ENCODE measurements at regions not wholly inside any gene's neighbourhood (a gene's known extent, or its start where the extent isn't known, plus 50 kb on each side); places are given as distances from the start of the nearest gene placed in this dataset.
A peak's percentile ranks its signal among the peaks of the same experiment; 100 is the strongest.
"Not testable (repeated sequence)": the region's sequence is repeated elsewhere in the genome, so short reads cannot be mapped to it uniquely, and the experiment has no call there.

DNA sequence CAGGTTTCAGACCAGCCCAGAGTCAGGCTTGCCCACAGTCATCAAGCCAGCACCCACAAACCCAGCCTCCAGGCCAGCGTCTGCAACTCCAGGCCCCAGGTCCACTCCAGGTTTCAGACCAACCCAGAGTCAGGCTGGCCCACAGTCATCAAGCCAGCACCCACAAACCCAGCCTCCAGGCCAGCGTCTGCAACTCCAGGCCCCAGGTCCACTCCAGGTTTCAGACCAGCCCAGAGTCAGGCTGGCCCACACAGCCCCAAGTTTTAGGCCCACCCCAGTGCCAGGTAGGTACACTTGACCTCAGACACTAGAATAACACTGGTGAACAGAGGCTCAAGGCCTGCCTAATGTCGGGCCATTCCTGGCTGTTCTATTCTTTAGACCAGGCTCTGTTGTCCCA lies 1877.0 kb downstream of the PCDH9 start:
- not testable (repeated sequence) for H3K36me3 ChIP-seq (ENCODE audit: control insufficient read depth, insufficient read depth, low read length); H3K9me3 ChIP-seq (replicated peaks; ENCODE audit: control insufficient read depth, low read depth, low read length); H3K4me3 ChIP-seq (ENCODE audit: low read length); H3K4me1 ChIP-seq (ENCODE audit: control insufficient read depth, insufficient read depth, low read length); H3K27ac ChIP-seq (ENCODE audit: low read length); H3K27me3 ChIP-seq (ENCODE audit: control insufficient read depth, insufficient read depth, low read length); DNase-seq
- 76% methylated on average over 2 of the region's 3 CpGs for WGBS (ENCODE audit: insufficient coverage)

DNA sequence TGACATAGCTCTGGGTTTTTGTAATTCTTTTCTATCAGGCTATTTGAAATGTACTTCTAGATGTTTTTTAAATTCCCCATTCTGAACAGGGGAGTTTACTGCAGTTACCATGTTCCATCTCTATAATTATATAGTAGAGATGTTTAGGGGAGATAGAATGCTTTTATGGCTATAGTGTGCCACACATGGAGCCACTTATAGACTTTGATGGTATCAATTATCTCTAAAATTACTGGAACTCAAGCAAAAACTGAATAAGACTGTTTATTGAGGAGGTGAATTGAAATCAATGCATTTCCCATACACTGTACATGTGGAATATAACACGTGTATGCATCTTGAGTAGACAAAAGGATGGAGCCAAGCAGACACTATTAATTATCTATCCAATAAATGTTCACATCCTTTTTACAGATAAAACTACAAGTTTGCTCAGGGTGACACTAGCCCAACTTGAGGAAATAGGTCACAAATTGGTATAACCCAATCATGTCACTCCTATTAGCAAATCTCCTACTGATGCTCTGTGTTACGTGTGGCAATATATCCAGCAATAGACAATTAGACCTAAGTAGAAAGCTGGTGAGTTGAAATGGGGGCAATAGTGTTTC lies 1882.6 kb downstream of the PCDH9 start:
- Histone ChIP-seq H3K27me3 (ENCODE audit: control insufficient read depth, insufficient read depth, low read length) (no peaks in the 10 kb centered on the region), H3K27ac (ENCODE audit: low read length) (no peak overlapping the region), H3K4me1 (ENCODE audit: control insufficient read depth, insufficient read depth, low read length) (no peaks in the 10 kb centered on the region), H3K9me3 (replicated peaks; ENCODE audit: control insufficient read depth, low read depth, low read length) (no peaks in the 10 kb centered on the region), H3K36me3 (ENCODE audit: control insufficient read depth, insufficient read depth, low read length) (no peaks in the 10 kb centered on the region), H3K4me3 (ENCODE audit: low read length) (no peak overlapping the region)
- no CpG with 5 or more reads among the region's 2 CpGs for WGBS (ENCODE audit: insufficient coverage)
- DNase-seq = no peak

DNA sequence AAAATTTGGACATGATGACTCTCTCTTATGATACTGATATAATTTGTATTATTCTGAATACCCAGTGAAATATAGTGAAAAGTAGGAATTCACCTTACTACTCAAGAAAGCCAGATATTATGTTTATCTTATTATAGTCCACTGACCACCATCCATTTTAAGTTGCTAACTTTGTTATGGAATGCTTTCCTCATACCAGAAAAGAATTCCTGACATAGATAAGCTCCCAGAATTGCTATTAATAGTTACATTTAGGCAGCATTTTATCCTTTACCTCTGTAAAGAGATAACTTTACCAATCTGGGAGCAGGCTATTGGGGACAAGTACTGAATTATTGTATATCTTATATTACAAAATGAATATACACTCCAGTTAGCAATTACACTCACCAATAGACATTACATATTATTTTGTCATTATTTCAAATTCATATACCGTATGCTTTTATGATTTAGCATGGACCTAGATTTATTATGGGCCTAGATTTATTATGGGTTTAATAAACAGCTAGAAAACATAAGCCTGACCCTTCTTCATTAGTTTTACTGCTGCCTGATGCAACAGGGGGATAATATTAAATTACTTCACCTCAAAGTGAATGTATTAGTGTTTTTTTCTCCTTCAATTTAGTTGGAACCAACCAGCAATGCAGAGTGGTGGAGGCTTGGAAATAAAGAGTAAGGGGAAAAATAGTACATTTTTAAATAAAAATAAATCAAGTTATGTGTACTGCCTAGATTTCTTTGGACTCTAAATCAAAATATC lies 1886.1 kb downstream of the PCDH9 start:
- H3K9me3 ChIP-seq (replicated peaks; ENCODE audit: control insufficient read depth, low read depth, low read length) = no peaks in the 10 kb centered on the region
- H3K36me3 ChIP-seq (ENCODE audit: control insufficient read depth, insufficient read depth, low read length) = no peaks in the 10 kb centered on the region
- no peaks in the 10 kb centered on the region for H3K4me1 ChIP-seq (ENCODE audit: control insufficient read depth, insufficient read depth, low read length)
- no peak overlapping the region for H3K27ac ChIP-seq (ENCODE audit: low read length)
- H3K27me3 ChIP-seq (ENCODE audit: control insufficient read depth, insufficient read depth, low read length) = no peaks in the 10 kb centered on the region
- no peak overlapping the region for H3K4me3 ChIP-seq (ENCODE audit: low read length)
- no peak for DNase-seq
- WGBS (ENCODE audit: insufficient coverage) = no CpG with 5 or more reads among the region's 1 CpG

DNA sequence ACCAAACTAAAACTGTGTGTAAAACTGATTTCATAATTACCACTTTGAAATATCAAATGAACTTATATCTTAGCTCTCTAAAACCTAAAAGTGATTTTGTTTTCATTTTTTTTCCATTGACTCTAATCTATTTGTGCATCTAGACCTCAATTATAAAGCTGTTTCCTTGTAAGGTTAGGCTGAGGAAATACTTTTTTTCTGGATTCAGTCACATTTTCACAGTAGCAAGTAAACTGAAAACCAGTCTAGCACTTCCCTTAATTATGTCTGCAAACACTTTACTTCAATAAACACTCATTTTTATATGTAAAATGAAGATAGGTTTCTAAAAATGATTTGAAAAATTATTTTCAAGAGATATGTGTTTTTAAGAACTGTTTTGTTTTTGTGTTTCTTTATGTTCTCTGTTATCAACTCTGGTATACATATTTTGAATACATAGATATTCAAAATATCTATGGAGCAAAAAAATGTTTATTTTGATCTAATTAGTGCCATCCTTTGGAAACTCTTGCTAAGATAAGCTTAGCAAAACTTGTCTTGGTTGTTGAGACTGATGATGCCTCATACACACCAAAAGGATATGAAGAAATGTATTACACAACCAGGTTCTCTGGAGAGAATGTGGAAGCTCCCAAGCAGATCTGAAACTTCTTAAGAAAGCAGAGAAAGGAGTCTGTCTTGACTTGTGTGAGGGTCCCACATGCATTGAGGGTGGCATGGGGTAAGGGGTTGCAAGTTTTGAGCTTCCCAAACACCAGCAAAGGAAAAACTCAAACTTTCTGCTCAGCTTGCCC lies 1887.4 kb downstream of the PCDH9 start:
- DNase-seq = no peak
- Histone ChIP-seq H3K27me3 (ENCODE audit: control insufficient read depth, insufficient read depth, low read length) (no peaks in the 10 kb centered on the region), H3K4me3 (ENCODE audit: low read length) (no peak overlapping the region)

DNA sequence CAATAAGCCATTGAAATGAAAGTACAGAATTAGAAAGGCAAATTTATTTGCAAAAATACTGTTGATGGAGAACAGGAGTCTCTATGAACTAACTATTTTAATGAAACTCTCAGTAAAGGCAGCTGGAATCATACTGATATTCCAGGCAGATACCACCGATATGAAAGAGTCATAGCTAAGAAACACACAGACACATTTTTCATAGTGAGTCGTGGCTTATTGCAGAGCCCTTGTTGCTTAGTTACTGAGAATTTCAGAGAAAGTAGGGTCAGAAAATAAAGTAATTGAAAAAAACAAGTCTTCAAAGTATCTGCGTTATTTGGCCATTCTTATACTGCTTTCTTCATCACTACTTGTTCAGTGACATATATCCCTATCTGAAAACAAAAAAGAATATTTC lies 1890.9 kb downstream of the PCDH9 start:
- H3K4me1 ChIP-seq (ENCODE audit: control insufficient read depth, insufficient read depth, low read length) = peaks cover 4% of the 10 kb centered on the region
- DNase-seq = no peak
- WGBS (ENCODE audit: insufficient coverage) = no CpG with 5 or more reads among the region's 3 CpGs

More for the DNA sequence above, 1887.4 kb downstream of the PCDH9 start:
- no peaks in the 10 kb centered on the region for H3K4me1 ChIP-seq (ENCODE audit: control insufficient read depth, insufficient read depth, low read length)
- H3K9me3 ChIP-seq (replicated peaks; ENCODE audit: control insufficient read depth, low read depth, low read length) = no peaks in the 10 kb centered on the region
- no peaks in the 10 kb centered on the region for H3K36me3 ChIP-seq (ENCODE audit: control insufficient read depth, insufficient read depth, low read length)
- no peak overlapping the region for H3K27ac ChIP-seq (ENCODE audit: low read length)

DNA sequence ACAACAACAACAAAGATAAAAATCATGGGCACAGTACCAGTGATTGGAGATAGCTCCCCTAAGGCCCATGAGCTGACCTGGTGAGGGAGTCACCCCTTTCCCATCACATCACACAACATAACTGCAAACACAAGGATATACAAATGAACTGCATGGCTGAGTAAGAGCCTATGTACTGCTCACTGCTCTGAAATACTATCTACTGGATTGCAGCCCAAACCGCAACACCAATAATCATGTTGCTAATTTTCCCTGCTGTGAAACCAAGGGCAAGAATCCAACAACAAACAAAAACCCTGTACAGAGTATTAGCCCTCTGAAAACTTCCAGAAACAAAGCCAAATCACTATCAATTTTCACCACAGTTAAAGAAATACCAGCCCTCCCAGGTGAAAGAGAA lies 1893.2 kb downstream of the PCDH9 start:
- no peak overlapping the region for H3K4me3 ChIP-seq (ENCODE audit: low read length)
- no peaks in the 10 kb centered on the region for H3K9me3 ChIP-seq (replicated peaks; ENCODE audit: control insufficient read depth, low read depth, low read length)
- H3K27ac ChIP-seq (ENCODE audit: low read length) = no peak overlapping the region
- WGBS (ENCODE audit: insufficient coverage) = 88% methylated on average over 1 of the region's 1 CpG
- DNase-seq = peak; percentile 14
- H3K4me1 ChIP-seq (ENCODE audit: control insufficient read depth, insufficient read depth, low read length) = peaks cover 4% of the 10 kb centered on the region
- no peaks in the 10 kb centered on the region for H3K36me3 ChIP-seq (ENCODE audit: control insufficient read depth, insufficient read depth, low read length)
- H3K27me3 ChIP-seq (ENCODE audit: control insufficient read depth, insufficient read depth, low read length) = no peaks in the 10 kb centered on the region

More for the DNA sequence above, 1890.9 kb downstream of the PCDH9 start:
- Histone ChIP-seq H3K27me3 (ENCODE audit: control insufficient read depth, insufficient read depth, low read length) (no peaks in the 10 kb centered on the region), H3K27ac (ENCODE audit: low read length) (no peak overlapping the region), H3K36me3 (ENCODE audit: control insufficient read depth, insufficient read depth, low read length) (no peaks in the 10 kb centered on the region), H3K4me3 (ENCODE audit: low read length) (no peak overlapping the region), H3K9me3 (replicated peaks; ENCODE audit: control insufficient read depth, low read depth, low read length) (no peaks in the 10 kb centered on the region)

DNA sequence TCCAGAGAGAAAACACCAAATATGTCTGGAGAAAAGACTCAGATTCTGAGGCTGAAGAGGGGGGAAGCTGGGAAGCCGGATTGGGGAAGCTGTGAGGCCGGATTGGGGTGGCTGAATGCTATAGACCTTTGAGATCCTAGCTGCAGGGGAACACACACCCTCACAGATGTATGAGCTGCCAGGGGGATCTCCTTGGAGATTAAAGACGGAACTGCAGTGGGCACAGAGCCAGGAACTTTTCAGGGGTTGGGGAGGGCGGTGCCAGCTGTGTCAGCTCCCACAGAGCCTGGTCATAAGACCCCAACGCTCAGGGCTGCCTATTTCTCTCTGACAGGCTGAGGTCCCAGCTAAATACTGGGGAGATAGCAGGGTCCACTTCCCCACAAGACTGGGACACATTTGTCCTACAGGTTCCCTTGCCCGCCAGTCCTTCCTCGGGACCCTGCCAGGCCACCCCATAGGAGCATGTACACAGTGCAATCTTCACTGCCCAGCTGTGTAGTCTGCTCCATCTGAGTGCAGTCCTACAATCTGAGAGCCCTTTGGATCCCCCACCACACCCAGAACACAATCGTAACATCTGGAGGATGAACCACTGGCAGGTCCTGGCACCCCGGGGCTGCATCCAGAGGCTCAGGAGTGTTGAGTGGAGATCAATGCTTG lies 1893.9 kb downstream of the PCDH9 start:
- WGBS (ENCODE audit: insufficient coverage) = 79% methylated on average over 7 of the region's 9 CpGs
- Histone ChIP-seq H3K27ac (ENCODE audit: low read length) (no peak overlapping the region), H3K9me3 (replicated peaks; ENCODE audit: control insufficient read depth, low read depth, low read length) (no peaks in the 10 kb centered on the region), H3K36me3 (ENCODE audit: control insufficient read depth, insufficient read depth, low read length) (no peaks in the 10 kb centered on the region), H3K27me3 (ENCODE audit: control insufficient read depth, insufficient read depth, low read length) (no peaks in the 10 kb centered on the region), H3K4me1 (ENCODE audit: control insufficient read depth, insufficient read depth, low read length) (peaks cover 4% of the 10 kb centered on the region), H3K4me3 (ENCODE audit: low read length) (no peak overlapping the region)
- peak; percentile 5 for DNase-seq

DNA sequence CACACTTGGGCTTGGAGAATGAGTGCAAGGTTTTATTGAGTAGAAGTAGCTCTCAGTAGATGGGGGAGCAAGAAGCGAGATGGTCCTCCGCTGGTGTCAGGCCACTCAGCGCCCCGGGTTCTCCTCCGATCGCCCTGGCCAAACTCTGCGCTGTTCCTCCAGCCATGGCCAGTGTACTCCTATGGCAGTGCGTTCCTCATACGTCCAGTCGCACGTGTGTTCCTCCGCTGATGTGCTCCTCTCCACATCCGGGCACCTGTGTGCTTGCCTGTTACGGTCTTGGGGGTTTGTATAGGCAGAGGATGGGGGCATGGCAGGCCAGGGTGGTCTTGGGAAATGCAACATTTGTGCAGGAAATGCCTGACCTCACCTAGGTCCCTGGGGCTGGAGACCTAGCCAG lies 1899.4 kb downstream of the PCDH9 start:
- Histone ChIP-seq H3K4me3 (ENCODE audit: low read length) (no peak overlapping the region), H3K9me3 (replicated peaks; ENCODE audit: control insufficient read depth, low read depth, low read length) (no peaks in the 10 kb centered on the region), H3K4me1 (ENCODE audit: control insufficient read depth, insufficient read depth, low read length) (no peaks in the 10 kb centered on the region), H3K36me3 (ENCODE audit: control insufficient read depth, insufficient read depth, low read length) (no peaks in the 10 kb centered on the region), H3K27ac (ENCODE audit: low read length) (no peak overlapping the region), H3K27me3 (ENCODE audit: control insufficient read depth, insufficient read depth, low read length) (no peaks in the 10 kb centered on the region)
- no peak for DNase-seq
- 94% methylated on average over 14 of the region's 14 CpGs for WGBS (ENCODE audit: insufficient coverage)

DNA sequence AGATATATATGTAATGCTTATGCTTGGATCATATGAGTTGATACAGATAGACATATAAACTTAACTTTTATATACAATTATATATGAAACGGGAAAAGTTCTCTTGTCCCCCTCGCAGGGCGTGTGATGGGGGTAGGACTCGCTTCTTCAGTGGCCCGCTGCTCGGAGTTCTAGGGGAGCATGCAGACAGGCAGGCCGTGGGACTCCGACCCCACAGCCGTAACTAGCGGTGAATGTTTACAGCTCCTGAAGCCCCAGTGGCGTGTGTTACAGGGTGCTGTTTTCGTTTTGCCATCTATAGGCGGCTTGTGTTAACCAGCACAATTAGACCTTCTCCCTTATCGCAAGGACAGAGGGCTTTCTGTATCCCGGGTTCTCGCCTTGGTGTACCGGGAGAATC lies 1899.8 kb downstream of the PCDH9 start:
- 98% methylated on average over 7 of the region's 17 CpGs for WGBS (ENCODE audit: insufficient coverage)
- no peak for DNase-seq

DNA sequence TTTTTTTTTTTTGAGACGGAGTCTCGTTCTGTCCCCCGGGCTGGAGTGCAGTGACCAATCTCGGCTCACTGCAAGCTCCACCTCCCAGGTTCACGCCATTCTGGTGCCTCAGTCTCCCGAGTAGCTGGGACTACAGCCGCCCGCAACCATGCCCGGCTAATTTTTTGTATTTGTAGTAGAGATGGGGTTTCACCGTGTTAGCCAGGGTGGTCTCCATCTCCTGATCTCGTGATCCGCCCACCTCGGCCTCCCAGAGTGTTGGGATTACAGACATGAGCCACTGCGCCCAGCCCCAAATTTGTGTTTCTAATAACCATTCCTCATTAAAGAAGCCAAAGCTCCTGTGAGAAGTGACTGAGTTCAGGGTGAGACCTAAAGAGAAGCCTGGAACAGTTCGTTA lies 1906.9 kb downstream of the PCDH9 start:
- DNase-seq; H3K36me3 ChIP-seq (ENCODE audit: control insufficient read depth, insufficient read depth, low read length); H3K9me3 ChIP-seq (replicated peaks; ENCODE audit: control insufficient read depth, low read depth, low read length); H3K27ac ChIP-seq (ENCODE audit: low read length); H3K4me3 ChIP-seq (ENCODE audit: low read length); H3K27me3 ChIP-seq (ENCODE audit: control insufficient read depth, insufficient read depth, low read length); H3K4me1 ChIP-seq (ENCODE audit: control insufficient read depth, insufficient read depth, low read length): not testable (repeated sequence)
- 100% methylated on average over 1 of the region's 15 CpGs for WGBS (ENCODE audit: insufficient coverage)

More for the DNA sequence above, 1899.8 kb downstream of the PCDH9 start:
- Histone ChIP-seq H3K4me1 (ENCODE audit: control insufficient read depth, insufficient read depth, low read length) (no peaks in the 10 kb centered on the region), H3K9me3 (replicated peaks; ENCODE audit: control insufficient read depth, low read depth, low read length) (no peaks in the 10 kb centered on the region), H3K27ac (ENCODE audit: low read length) (no peak overlapping the region), H3K36me3 (ENCODE audit: control insufficient read depth, insufficient read depth, low read length) (no peaks in the 10 kb centered on the region), H3K27me3 (ENCODE audit: control insufficient read depth, insufficient read depth, low read length) (no peaks in the 10 kb centered on the region), H3K4me3 (ENCODE audit: low read length) (no peak overlapping the region)
